BLaER1 (cell line): ENCODE measurements at regions not wholly inside any gene's neighbourhood (a gene's known extent, or its start where the extent isn't known, plus 50 kb on each side); places are given as distances from the start of the nearest gene placed in this dataset.
"Not testable (repeated sequence)": the region's sequence is repeated elsewhere in the genome, so short reads cannot be mapped to it uniquely, and the experiment has no call there.

ENCODE experiments used
- H3K27ac ChIP-seq: shearing (Covaris generic); formaldehyde crosslinking; 2 replicates; pipeline ENCODE4 v1.8.1; 2022
- H3K27me3 ChIP-seq: shearing (Covaris generic); formaldehyde crosslinking; 2 replicates; pipeline ENCODE4 v1.8.1; 2022
- H3K36me3 ChIP-seq: shearing (Covaris generic); formaldehyde crosslinking; 2 replicates; pipeline ENCODE4 v1.8.1; 2022
- H3K4me1 ChIP-seq: shearing (Covaris generic); formaldehyde crosslinking; 2 replicates; pipeline ENCODE4 v1.8.1; 2022
- H3K4me2 ChIP-seq: shearing (Covaris generic); formaldehyde crosslinking; 2 replicates; pipeline ENCODE4 v1.8.1; 2022
- H3K4me3 ChIP-seq: shearing (Covaris generic); formaldehyde crosslinking; 2 replicates; pipeline ENCODE4 v1.8.1; 2022
- H3K9ac ChIP-seq: shearing (Covaris generic); formaldehyde crosslinking; 2 replicates; pipeline ENCODE4 v1.8.1; 2022
- H3K9me3 ChIP-seq: shearing (Covaris generic); formaldehyde crosslinking; 2 replicates; pipeline ENCODE4 v1.8.1; 2022
- H4K20me1 ChIP-seq: shearing (Covaris generic); formaldehyde crosslinking; 2 replicates; pipeline ENCODE4 v1.8.1; 2022
- Cebpa-rat ChIP-seq: shearing (Covaris generic); IDR thresholded peaks from 2 replicates; pipeline ENCODE4 v1.8.1; 2022

DNA sequence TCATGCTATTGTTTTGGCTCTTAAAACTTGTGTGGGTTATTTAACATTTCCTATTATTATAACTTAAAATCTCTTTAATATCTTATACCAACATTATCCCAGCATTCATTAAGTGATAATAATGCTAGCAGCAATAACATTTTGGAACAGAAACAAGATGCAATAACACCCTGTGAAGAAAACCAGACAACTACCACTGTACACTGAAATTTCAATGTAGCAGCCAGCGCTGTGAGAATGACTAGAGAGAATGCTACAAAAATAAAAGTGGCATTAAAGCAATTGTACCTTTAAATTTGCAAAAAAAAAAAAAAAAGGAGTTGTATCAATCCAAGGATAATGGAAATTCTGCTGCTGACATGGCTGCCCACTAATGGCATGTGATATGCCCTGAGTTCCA lies 269.9 kb downstream of the TTC32 start:
- no peak overlapping the region for H3K27ac ChIP-seq
- H3K27me3 ChIP-seq, result no peaks in the 10 kb centered on the region
- H4K20me1 ChIP-seq, result no peaks in the 10 kb centered on the region
- H3K9ac ChIP-seq, result no peak overlapping the region
- no peaks in the 10 kb centered on the region for H3K36me3 ChIP-seq
- no peak overlapping the region for H3K4me3 ChIP-seq
- no peak overlapping the region for H3K4me2 ChIP-seq
- no peaks in the 10 kb centered on the region for H3K4me1 ChIP-seq
- no peak for TF ChIP-seq Cebpa-rat
- peaks cover 7% of the 10 kb centered on the region; the same call in 1 of the 2 replicates for H3K9me3 ChIP-seq

DNA sequence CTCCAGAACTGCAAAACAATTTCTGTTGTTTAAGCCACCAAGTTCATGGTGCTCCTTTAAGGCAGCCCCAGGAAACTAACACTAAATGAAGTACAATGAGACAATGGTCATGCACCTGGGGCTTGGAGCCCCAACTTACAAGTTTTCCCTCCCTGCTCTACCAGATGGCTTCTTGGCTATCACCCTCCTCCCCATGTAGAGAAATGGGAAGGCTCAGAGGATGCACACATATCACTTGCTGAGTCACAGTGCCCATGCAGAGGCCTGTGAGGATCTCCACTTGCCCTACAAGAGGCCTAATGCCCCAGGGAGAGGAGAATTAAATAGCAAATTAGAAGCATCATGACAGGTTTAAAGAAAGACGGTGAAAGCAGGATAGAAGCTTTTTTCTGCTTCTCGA lies 270.9 kb downstream of the TTC32 start:
- H3K36me3 ChIP-seq, result no peaks in the 10 kb centered on the region
- no peak for TF ChIP-seq Cebpa-rat
- H3K27ac ChIP-seq, result no peak overlapping the region
- no peak overlapping the region for H3K9ac ChIP-seq
- no peaks in the 10 kb centered on the region for H3K4me1 ChIP-seq
- no peaks in the 10 kb centered on the region for H4K20me1 ChIP-seq
- no peaks in the 10 kb centered on the region for H3K27me3 ChIP-seq
- H3K4me3 ChIP-seq, result no peak overlapping the region
- no peak overlapping the region for H3K4me2 ChIP-seq
- H3K9me3 ChIP-seq, result peaks cover 7% of the 10 kb centered on the region; the same call in 1 of the 2 replicates

DNA sequence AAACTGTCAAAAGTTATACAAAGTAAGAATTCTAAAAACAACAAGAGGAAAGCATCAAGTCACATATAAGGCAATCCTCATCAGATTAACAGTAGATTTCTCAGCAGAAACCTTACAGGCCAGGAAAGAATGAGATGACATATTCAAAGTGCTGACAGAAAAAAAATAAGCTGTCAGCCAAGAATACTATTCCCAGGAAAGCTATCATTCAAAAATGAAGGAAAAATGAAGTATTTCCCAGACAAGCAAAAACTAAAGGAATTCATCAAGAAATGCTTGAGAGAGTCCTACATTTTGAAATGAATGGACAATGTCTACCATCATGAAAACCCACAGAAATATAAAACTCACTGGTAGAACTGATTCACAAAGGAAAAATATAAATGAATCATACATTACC lies 268.9 kb upstream of the OSR1 start:
- H3K27ac ChIP-seq, result no peak overlapping the region
- H3K27me3 ChIP-seq, result no peaks in the 10 kb centered on the region
- H3K36me3 ChIP-seq, result no peaks in the 10 kb centered on the region
- no peaks in the 10 kb centered on the region for H3K4me1 ChIP-seq
- no peaks in the 10 kb centered on the region for H4K20me1 ChIP-seq
- H3K9ac ChIP-seq, result no peak overlapping the region
- H3K9me3 ChIP-seq, result peaks cover 7% of the 10 kb centered on the region; the same call in 1 of the 2 replicates
- no peak for TF ChIP-seq Cebpa-rat
- H3K4me2 ChIP-seq, result no peak overlapping the region
- no peak overlapping the region for H3K4me3 ChIP-seq

DNA sequence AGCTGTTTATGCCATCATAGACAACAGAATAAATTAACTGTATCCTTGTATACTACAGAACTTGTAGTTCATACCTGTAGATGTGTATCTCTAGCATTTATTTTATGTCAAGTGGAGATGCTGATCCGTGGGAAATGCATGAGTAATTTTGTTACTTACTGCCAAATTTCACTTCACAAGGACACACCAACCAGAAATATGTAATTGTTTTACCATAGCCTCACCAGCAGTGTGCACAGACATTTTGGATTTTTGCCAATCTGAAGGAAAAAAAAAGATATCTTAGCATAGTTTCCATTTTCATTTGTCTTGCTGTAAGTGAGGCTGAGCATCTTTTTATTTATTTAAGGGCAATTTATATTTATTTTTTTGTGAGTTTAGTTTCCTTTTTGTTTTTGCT lies 265.1 kb upstream of the OSR1 start:
- H4K20me1 ChIP-seq, result no peaks in the 10 kb centered on the region
- H3K4me2 ChIP-seq, result no peak overlapping the region
- H3K27ac ChIP-seq, result no peak overlapping the region
- no peaks in the 10 kb centered on the region for H3K4me1 ChIP-seq
- no peaks in the 10 kb centered on the region for H3K27me3 ChIP-seq
- H3K9me3 ChIP-seq, result peaks cover 14% of the 10 kb centered on the region; the same call in 1 of the 2 replicates
- H3K4me3 ChIP-seq, result no peak overlapping the region
- no peak overlapping the region for H3K9ac ChIP-seq
- no peaks in the 10 kb centered on the region for H3K36me3 ChIP-seq
- no peak for TF ChIP-seq Cebpa-rat

DNA sequence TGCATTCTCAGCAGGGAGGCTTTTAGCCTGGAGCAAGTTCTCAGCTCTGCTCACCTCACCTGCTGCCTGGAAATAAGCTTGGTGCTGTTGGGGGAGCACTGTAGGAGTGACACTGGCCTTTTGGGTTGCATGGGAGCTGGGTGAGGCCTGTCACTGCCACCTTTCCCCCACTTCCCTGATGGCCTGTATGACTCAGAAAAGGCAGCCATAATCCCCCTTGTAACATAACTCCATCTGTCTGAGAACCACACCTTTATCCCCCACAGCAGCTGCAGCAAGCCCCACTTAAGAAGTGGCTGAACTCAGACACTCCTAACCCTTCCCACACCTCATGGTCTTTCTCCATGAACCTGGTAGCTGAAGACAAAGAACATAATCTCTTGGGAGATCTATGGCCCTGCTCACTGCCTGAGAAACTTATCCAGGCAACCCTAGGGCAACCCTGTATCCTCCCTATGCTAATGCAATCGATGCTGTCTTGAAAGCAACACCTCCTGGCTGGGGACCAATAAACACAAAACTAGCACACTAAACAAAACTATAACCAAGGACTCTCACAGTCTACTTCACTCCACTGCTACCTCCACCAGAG lies 258.9 kb upstream of the OSR1 start:
- H3K9ac ChIP-seq, result no peak overlapping the region
- H3K27me3 ChIP-seq, result no peaks in the 10 kb centered on the region
- no peak for TF ChIP-seq Cebpa-rat
- H3K4me2 ChIP-seq, result no peak overlapping the region
- no peaks in the 10 kb centered on the region for H3K4me1 ChIP-seq
- H3K36me3 ChIP-seq, result no peaks in the 10 kb centered on the region
- H3K9me3 ChIP-seq, result peaks cover 53% of the 10 kb centered on the region
- H3K27ac ChIP-seq, result no peak overlapping the region
- no peaks in the 10 kb centered on the region for H4K20me1 ChIP-seq
- H3K4me3 ChIP-seq, result no peak overlapping the region

DNA sequence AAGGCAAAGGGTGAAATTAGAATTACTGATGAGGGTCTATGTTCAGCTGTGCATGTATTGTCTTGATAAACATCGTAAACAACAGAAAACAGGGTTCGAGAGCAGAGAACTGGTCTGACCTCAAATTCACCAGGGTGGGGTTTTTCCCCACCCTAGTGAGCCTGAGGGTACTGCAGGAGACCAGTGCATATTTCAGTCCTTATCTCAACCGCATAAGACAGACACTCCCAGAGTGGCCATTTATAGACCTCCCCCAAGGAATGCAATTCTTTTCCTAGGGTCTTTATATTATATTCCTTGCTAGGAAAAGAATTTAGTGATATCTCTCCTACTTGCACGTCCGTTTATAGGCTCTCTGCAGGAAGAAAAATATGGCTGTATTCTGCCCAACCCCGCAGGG lies 257.0 kb upstream of the OSR1 start:
- H3K36me3 ChIP-seq, H3K9ac ChIP-seq, H3K27me3 ChIP-seq, H4K20me1 ChIP-seq, H3K4me2 ChIP-seq, H3K27ac ChIP-seq, H3K4me1 ChIP-seq, H3K4me3 ChIP-seq: not testable (repeated sequence)
- H3K9me3 ChIP-seq, result peaks cover 53% of the 10 kb centered on the region

DNA sequence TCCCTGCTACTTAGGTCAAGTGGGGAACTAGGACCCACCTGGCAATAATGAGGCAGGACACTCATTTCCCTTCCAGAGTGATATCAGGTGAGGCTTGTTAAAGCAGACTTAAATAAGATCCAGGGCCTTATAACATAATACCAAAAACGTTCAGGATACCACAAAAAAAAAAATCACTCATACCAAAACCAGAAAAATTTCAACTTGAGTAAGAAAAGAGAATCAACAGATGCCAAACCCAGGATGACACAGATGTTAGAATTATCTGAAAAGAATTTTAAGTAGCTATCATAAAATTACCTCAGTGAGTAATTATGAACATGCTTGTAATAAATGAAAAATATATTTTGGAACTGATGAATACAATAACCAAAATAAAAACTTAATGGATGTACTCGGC lies 255.6 kb upstream of the OSR1 start:
- Histone ChIP-seq H3K4me2 (no peak overlapping the region), H3K27me3 (no peaks in the 10 kb centered on the region), H3K27ac (no peak overlapping the region), H3K9ac (no peak overlapping the region), H3K4me3 (no peak overlapping the region), H3K4me1 (no peaks in the 10 kb centered on the region), H3K9me3 (peaks cover 52% of the 10 kb centered on the region), H4K20me1 (no peaks in the 10 kb centered on the region), H3K36me3 (no peaks in the 10 kb centered on the region)
- no peak for TF ChIP-seq Cebpa-rat

DNA sequence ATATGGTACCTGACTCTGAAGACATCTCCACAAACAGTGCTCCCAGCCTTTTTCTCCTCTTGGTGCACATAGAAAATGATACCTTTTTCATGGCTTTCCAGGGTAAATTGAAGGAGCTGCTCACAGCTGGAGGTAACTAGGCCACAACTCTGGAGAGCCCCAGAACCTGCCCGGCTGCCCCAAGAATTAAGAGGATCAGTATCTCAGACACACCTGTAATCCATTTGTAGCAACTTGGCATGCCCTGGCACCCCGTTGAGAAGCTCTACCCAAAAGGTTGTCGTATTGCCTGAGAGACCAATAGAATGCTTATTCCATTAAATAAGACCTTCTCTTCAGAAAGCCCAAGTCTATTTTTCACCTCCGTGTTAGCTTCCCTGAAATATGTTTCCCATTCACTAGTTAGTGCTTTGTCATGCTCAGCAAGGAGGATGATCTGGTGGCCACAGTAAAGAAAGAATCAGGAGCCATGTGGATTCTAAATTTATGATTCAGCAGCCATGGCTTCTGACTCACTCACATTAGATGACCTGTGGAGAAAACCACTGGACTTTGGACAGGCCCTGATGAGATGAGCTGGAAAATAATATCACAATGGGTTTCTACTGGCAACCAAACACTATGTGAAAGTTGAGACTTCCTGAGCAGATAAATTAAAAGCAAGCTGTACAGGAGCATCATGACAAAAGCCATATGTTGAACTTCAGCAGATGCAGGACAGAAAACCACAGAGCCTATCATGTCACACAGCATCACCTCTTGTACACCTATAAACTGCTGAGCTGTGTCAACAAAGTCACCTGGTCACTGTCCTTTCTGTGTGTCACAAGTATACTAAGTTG lies 253.3 kb upstream of the OSR1 start:
- Histone ChIP-seq H3K36me3 (no peaks in the 10 kb centered on the region), H3K4me3 (no peak overlapping the region), H3K9me3 (peaks cover 31% of the 10 kb centered on the region), H3K4me1 (no peaks in the 10 kb centered on the region), H4K20me1 (no peaks in the 10 kb centered on the region), H3K4me2 (no peak overlapping the region), H3K27ac (no peak overlapping the region), H3K27me3 (no peaks in the 10 kb centered on the region), H3K9ac (no peak overlapping the region)
- no peak for TF ChIP-seq Cebpa-rat

DNA sequence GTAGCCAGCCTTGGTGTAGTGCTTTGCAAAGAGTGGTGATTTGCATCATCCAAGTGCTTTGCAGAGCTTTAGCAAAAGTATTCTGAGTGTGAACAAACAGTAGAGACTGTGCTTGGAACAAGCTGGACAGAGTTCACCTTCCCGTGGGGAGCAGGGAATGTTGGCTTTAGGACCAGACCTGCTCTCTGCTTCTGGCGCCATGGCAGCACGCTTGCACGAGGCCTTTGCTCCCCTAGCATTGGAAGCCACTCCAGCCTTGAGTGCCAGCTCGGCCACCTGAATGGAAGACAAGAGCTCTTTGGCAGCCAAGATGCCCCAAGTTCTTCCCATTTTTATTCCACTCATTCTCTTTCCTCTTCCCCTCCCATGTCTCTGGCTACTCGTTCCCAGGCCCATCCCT lies 250.8 kb upstream of the OSR1 start:
- no peak for TF ChIP-seq Cebpa-rat
- Histone ChIP-seq H3K9ac (no peak overlapping the region), H3K4me3 (no peak overlapping the region), H3K9me3 (peaks cover 15% of the 10 kb centered on the region), H4K20me1 (no peaks in the 10 kb centered on the region), H3K4me2 (no peak overlapping the region), H3K27me3 (no peaks in the 10 kb centered on the region), H3K36me3 (no peaks in the 10 kb centered on the region), H3K4me1 (no peaks in the 10 kb centered on the region), H3K27ac (no peak overlapping the region)

DNA sequence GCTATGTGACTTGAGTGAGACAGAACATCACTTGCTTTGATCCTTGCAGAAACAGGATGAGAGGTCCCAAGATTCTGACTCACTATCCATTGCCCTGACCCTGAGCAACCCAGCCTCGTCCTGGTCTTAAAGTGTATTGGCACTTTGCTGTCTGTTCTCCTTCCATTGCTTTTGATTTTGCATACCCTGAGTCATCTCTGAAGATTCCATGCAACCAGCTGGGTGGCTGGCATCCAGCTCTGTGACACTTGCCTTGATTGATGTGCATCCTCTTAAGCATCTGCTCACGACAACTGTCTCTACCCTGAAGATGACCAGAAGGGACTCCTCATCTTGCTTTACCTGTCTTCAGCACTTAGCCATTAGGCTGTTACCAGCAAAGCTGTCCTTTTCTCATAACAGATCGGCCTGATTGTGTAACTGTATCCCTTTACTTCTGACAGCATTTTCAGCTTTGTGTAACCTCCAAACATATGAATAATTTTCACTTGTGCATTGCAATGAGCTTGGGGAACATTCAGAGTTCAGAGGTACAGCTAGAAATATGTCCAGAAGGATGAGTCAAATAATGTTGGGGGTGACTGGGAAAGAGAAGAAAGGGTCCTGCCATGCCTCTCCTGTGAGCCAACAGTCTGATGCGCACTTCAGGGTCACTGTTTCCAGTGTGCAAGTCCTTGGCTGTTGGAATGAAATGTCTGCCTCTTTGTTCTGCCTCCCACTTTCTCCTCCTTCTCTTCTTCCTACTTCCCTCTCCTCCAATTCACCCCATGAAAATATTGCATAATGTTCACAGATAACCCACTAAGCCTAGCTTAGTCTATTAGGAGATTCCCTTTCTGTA lies 249.7 kb upstream of the OSR1 start:
- no peak overlapping the region for H3K4me3 ChIP-seq
- H3K27me3 ChIP-seq, result no peaks in the 10 kb centered on the region
- H3K9ac ChIP-seq, result no peak overlapping the region
- H3K4me2 ChIP-seq, result no peak overlapping the region
- no peak for TF ChIP-seq Cebpa-rat
- H3K4me1 ChIP-seq, result no peaks in the 10 kb centered on the region
- no peak overlapping the region for H3K27ac ChIP-seq
- H3K36me3 ChIP-seq, result no peaks in the 10 kb centered on the region
- peaks cover 7% of the 10 kb centered on the region; the same call in 1 of the 2 replicates for H3K9me3 ChIP-seq
- H4K20me1 ChIP-seq, result no peaks in the 10 kb centered on the region
